GM18517 (cell line): ENCODE measurements at regions not wholly inside any gene's neighbourhood (a gene's known extent, or its start where the extent isn't known, plus 50 kb on each side); places are given as distances from the start of the nearest gene placed in this dataset.

Source experiments
- ATAC-seq: cut with Tn5 transposase; IDR thresholded peaks from one replicate; pipeline ENCODE4 v1.9.1; 2021; ENCODE audit warnings: mild to moderate bottlenecking, moderate library complexity; ENCODE audit not compliant: unreplicated experiment

DNA sequence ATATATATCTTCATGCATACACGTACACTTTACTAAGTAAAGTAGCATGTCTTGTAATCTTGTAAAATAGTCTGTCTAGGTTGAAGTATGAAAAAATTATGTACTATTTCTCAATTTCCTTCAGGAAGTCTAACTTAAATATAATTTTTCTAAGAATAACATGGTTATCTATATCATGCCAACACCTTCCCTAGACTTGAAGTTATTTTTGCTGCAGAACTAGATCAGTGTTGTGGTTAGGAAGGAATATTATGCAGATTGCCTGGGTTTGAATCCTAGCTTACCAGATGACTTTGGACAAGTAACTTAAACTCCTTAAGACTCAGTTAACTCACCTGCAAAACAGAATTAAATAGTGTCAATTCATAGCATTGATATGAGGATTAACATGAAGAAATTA lies 142.2 kb upstream of the SEMA3A start:
- no peak for ATAC-seq

DNA sequence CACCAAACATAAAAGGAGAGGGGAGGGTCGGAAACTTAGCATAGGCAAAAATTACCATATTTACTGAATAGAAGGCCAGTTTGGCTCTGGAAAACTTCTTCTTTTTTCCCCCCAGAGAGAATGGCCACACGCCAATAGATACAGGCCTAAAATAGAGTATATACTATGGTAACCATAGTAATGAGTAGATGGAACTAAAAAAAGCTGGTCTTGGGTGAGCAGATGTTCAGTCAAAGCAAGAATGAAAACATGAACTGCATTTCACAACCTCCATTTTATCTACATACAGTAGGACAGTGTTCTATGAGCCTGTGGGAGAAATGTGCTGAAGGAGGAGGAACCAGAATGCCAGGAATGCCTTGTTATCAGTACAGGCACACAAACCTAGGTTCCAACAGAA lies 141.7 kb upstream of the SEMA3A start:
- ATAC-seq: no peak

DNA sequence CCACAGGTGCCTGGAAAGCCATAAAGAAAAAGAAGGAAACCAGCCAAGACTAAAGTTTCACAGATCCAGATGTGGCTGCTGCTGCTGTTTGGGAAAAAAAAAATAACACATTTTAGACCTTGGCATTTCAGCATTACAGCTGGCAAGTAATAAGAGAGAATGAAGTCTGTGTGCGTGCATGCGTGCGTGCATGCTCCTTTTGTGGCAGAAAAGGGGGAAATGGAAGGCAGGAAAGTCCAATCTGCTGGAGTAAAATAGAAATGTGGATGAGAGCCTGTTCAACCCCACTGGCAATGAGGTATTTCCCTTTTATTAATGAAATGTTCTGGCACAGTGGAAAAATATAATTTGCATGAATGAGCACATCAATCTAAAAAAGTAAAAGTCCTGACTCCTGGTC lies 137.0 kb upstream of the SEMA3A start:
- ATAC-seq: no peak

- ATAC-seq: no peak
These were observed 134.0 kb upstream of the SEMA3A start for GRCh38 chr7:84328571-84328970.

- no peak for ATAC-seq
These were observed 129.6 kb upstream of the SEMA3A start for GRCh38 chr7:84324136-84324630.

- ATAC-seq: no peak
These were observed 122.9 kb upstream of the SEMA3A start for GRCh38 chr7:84317536-84317935.

- no peak for ATAC-seq
These were observed 119.7 kb upstream of the SEMA3A start for GRCh38 chr7:84314263-84314662.

- ATAC-seq: no peak
These were observed 109.8 kb upstream of the SEMA3A start for GRCh38 chr7:84304407-84304806.

DNA sequence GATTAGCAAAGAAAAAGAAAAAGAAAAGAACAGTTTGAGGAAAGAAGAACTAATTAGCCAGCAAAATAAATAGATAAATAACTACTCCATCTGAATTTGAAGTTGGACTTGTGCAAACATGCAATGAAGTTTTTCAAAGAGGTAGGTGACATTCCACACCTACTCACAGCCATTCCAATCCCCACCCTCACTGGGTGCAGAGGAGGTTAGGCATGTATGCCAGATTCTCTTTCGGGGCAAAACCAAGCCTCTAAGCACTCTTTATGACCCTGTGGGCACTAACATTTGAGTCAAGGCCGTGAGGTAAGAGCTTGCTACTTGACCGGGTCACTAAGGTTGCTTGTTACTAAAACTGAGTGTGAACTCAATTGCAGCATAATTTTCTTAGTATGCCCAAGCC lies 108.4 kb upstream of the SEMA3A start:
- no peak for ATAC-seq

DNA sequence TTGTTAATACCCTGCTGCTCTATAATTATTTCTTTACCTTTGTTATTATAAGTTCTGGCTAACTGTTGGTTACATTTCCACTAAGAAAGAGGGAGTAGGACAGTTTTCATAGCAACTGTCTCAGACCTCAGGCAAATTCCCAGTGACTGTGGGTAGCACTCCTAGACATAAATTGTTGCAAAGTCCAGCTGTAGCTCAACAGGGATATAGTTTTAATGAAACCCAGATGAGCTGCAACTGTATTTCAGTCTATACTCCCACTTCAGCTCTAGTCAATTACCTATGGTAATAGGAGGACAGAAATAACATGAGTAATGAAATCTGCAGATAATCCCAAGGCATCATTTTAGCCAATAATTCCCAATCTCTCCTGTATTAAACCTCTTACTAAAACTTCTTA lies 103.0 kb upstream of the SEMA3A start:
- ATAC-seq: no peak

GRCh38 chr7:84294847-84295455 lies 100.4 kb upstream of the SEMA3A start:
- no peak for ATAC-seq

DNA sequence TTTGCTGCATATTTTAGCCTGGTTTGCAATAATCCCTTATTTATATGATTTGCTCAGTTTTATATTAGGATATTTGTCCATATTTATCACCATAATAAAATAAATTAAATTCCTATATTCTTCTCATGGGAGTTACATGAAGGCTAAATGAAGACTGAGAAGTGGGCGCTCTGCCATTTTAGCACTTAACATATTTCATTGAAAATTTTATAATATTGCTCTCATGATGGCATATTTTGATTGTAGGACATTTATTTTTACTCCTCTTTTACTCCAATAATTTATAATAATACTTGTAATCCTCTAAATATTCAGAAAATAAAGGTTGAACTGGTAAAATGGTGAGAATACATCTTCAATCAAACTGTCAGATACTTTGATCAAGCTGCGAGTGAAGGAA lies 99.8 kb upstream of the SEMA3A start:
- no peak for ATAC-seq

- ATAC-seq: no peak
These were observed 97.2 kb upstream of the SEMA3A start for GRCh38 chr7:84291756-84292155.

DNA sequence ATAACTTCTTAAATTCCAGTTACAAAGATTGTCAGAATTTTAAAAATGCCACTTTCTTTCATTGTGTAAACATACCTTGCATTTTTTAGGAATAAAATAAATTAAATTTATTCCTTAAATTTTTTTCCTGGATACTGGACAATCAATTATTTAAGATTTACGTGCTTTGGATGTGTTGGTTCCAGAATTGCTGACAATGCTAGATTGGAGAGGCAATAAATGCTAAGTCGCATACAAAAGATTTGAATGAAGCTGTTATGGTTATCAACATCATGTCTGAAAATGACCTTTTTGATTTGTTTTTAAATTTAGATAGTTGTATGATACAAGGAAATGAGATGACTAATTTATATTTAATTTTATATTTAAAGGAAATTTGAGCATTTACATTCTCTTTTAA lies 89.2 kb upstream of the SEMA3A start:
- ATAC-seq: no peak

DNA sequence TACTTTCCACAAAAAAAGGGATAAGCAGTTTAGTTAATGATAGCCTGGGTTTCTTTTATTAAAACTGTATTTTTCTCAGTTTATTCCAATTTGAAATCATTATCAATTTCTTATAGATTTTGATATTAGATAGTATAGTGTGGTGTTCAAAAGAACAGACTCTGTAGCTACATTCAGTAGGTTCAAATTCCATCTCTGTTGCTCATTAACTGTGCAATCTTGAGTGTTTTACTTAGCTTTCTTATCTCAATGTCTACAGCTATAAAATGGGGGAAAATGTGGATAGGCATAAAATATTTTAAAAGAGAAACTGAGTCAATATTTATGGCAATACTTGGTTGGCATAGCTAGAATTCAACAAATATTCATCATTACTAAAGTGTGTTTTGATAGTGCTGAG lies 86.9 kb upstream of the SEMA3A start:
- no peak for ATAC-seq

DNA sequence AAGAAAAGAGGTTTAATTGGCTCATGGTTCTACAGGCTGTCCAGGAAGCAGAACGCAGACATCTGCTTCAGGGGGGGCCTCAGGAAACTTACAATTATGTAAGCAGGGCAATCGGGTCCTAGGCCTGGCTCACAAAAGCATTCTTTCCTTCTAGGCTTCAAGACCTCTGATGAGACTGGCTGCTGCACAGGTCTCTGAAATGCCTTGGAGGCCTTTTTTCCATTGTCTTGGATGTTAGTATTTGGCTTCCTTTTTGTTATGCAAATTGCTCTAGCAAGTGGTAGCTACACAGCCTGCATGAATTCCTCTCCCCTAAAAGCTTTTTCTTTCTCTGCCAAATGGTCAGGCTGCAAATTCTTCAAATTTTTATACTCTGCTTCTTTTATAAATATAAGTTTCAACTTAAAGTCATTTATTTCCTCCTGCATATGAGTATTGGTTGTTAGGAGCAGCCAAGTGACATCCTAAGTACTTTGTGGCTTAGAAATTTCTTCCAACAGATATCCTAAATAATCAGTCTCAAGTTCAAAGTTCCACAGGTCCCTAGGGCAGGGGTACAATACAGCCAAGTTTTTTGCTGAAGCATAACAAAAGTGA lies 83.1 kb upstream of the SEMA3A start:
- no peak for ATAC-seq

GRCh38 chr7:84274029-84274638 lies 79.5 kb upstream of the SEMA3A start:
- ATAC-seq: no peak

GRCh38 chr7:84271543-84271942 lies 77.0 kb upstream of the SEMA3A start:
- ATAC-seq: no peak

- ATAC-seq: no peak
These were observed 69.8 kb upstream of the SEMA3A start for GRCh38 chr7:84264396-84264795.

GRCh38 chr7:84263106-84263505 lies 68.5 kb upstream of the SEMA3A start:
- no peak for ATAC-seq

- no peak for ATAC-seq
These were observed 66.9 kb upstream of the SEMA3A start for GRCh38 chr7:84261509-84261908.

DNA sequence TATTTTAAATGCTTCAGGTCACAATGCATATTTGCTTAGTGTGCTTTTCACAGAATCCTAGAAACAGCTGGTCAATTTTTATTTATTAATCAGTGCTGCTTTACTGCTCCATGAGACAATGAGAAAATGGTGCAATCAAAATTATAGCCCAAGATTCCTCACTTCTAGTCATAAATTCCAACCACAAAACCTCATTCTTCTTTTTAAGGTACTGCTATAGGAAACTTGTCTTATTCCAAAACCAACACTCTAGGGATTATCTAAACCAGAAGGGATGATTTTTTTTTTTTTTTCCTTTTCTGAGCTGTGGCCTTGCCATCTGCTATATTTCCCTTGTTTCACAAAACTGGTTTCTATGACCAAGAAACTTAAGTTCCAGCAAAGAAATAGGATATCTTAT lies 64.0 kb upstream of the SEMA3A start:
- no peak for ATAC-seq

DNA sequence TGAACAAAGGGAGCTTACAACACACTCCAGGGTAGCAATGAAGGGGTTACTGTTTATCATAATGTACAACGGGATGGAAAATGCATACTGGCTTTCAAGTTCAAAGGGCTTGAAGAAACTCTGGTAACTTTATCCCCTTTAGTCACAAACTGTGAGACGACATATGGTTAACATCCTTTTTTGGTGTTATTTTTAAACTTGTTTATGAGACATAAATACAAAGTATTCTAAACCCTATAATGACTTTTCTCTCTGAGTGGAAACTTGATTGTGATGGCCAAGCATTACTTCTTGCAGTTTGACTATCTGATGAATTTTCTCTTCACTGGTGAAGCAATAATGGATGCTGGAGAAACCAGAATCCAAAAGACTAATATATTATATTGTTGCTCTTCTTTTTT lies 62.0 kb upstream of the SEMA3A start:
- ATAC-seq: no peak
